SK-N-MC (cell line): ENCODE measurements at regions not wholly inside any gene's neighbourhood (a gene's known extent, or its start where the extent isn't known, plus 50 kb on each side); places are given as distances from the start of the nearest gene placed in this dataset.

Experiments
- EZH2 ChIP-seq: fragments of 200-600 bp; sonication (generic); IDR thresholded peaks from one replicate; pipeline ENCODE4 v1.6.1; 2017; ENCODE audit warnings: antibody characterized with exemption
- POLR2AphosphoS5 ChIP-seq: IDR thresholded peaks from 2 replicates; pipeline ENCODE4 v1.6.1; 2012; ENCODE audit warnings: mild to moderate bottlenecking, low read depth, low read length, borderline replicate concordance

GRCh38 chr7:155953501-155953778 lies 141.2 kb upstream of the SHH start:
- TF ChIP-seq POLR2AphosphoS5, result no peak
- no peak for TF ChIP-seq EZH2
